Liver (tissue), 8 donors: ENCODE measurements at regions not wholly inside any gene's neighbourhood (a gene's known extent, or its start where the extent isn't known, plus 50 kb on each side); places are given as distances from the start of the nearest gene placed in this dataset.

Source experiments
- DNase-seq: peaks from one replicate; pipeline ENCODE4 v3.0.0-alpha.2; 2017; ENCODE audit warnings: low spot score
- H3K27ac ChIP-seq, 2 donors: one replicate each; pipeline ENCODE4 v1.7.0; 2013; ENCODE audit warnings: inconsistent platforms in 2 of 2, low read length in 2 of 2, control low read depth in 1 of 2, low read depth in 1 of 2, mild to moderate bottlenecking in 1 of 2
- H3K27me3 ChIP-seq, 4 donors: one replicate each; pipeline versions ENCODE4 v1.6.1 to v1.7.0; 2013; ENCODE audit warnings: low read length in 3 of 4, inconsistent platforms in 1 of 4, mild to moderate bottlenecking in 1 of 4, moderate library complexity in 1 of 4; ENCODE audit not compliant: control insufficient read depth in 4 of 4, insufficient read depth in 4 of 4
- H3K36me3 ChIP-seq, 4 donors: one replicate each; pipeline versions ENCODE4 v1.6.1 to v1.7.0; 2013; ENCODE audit warnings: low read length in 3 of 4, mild to moderate bottlenecking in 3 of 4, low read depth in 1 of 4, moderate library complexity in 1 of 4; ENCODE audit not compliant: control insufficient read depth in 4 of 4, insufficient read depth in 3 of 4
- H3K4me1 ChIP-seq, 4 donors: one replicate each; pipeline versions ENCODE4 v1.6.1 to v1.7.0; 2013; ENCODE audit warnings: low read length in 3 of 4, mild to moderate bottlenecking in 3 of 4, moderate library complexity in 1 of 4; ENCODE audit not compliant: control insufficient read depth in 4 of 4, insufficient read depth in 4 of 4
- H3K4me3 ChIP-seq, 3 donors: one replicate each; pipeline versions ENCODE4 v1.6.1 to v1.7.0; 2013; ENCODE audit warnings: low read length in 3 of 3, control low read depth in 1 of 3, low read depth in 1 of 3, mild to moderate bottlenecking in 1 of 3
- H3K9ac ChIP-seq, 2 donors: one replicate each; pipeline ENCODE4 v1.7.0; 2013; ENCODE audit warnings: low read length in 2 of 2, mild to moderate bottlenecking in 2 of 2, moderate library complexity in 2 of 2, control low read depth in 1 of 2, low read depth in 1 of 2
- H3K9me3 ChIP-seq, 4 donors: one replicate each; pipeline versions ENCODE4 v1.6.1 to v1.7.0; 2013; ENCODE audit warnings: low read length in 3 of 4; ENCODE audit not compliant: control insufficient read depth in 4 of 4
- EGR1 ChIP-seq, 2 donors: IDR thresholded peaks; 2 replicates each; pipeline ENCODE4 v1.6.1; 2016 to 2018; ENCODE audit warnings: antibody characterized with exemption in 2 of 2, low read depth in 2 of 2
- FOXA1 ChIP-seq: IDR thresholded peaks from 2 replicates; pipeline ENCODE4 v1.6.1; 2016; ENCODE audit warnings: antibody characterized with exemption
- FOXA2 ChIP-seq: IDR thresholded peaks from 2 replicates; pipeline ENCODE4 v1.6.1; 2016; ENCODE audit warnings: antibody characterized with exemption
- GABPA ChIP-seq, 2 donors: IDR thresholded peaks in 1 of 2; conservative IDR thresholded peaks in 1 of 2; 2 replicates each; pipeline ENCODE4 v1.6.1; 2016; ENCODE audit warnings: antibody characterized with exemption in 2 of 2, mild to moderate bottlenecking in 1 of 2, moderate library complexity in 1 of 2
- HNF4A ChIP-seq, 2 donors: conservative IDR thresholded peaks; 2 replicates each; pipeline ENCODE4 v1.6.1; 2016; ENCODE audit warnings: antibody characterized with exemption in 2 of 2, mild to moderate bottlenecking in 2 of 2
- HNF4G ChIP-seq: IDR thresholded peaks from 2 replicates; pipeline ENCODE4 v1.6.1; 2016; ENCODE audit warnings: antibody characterized with exemption
- JUND ChIP-seq, 2 donors: IDR thresholded peaks; 2 replicates each; pipeline ENCODE4 v1.6.1; 2016; ENCODE audit warnings: antibody characterized with exemption in 2 of 2
- NR2F2 ChIP-seq: IDR thresholded peaks from 2 replicates; pipeline ENCODE4 v1.6.1; 2016; ENCODE audit warnings: antibody characterized with exemption
- RAD21 ChIP-seq, 2 donors: IDR thresholded peaks; 2 replicates each; pipeline ENCODE4 v1.6.1; 2016; ENCODE audit warnings: antibody characterized with exemption in 2 of 2, mild to moderate bottlenecking in 2 of 2
- SP1 ChIP-seq: IDR thresholded peaks from 2 replicates; pipeline ENCODE4 v1.6.1; 2018; ENCODE audit warnings: antibody characterized with exemption, mild to moderate bottlenecking
- TAF1 ChIP-seq: conservative IDR thresholded peaks from 2 replicates; pipeline ENCODE4 v1.6.1; 2016; ENCODE audit warnings: antibody characterized with exemption, mild to moderate bottlenecking
- YY1 ChIP-seq: IDR thresholded peaks from 2 replicates; pipeline ENCODE4 v1.6.1; 2016; ENCODE audit warnings: antibody characterized with exemption, mild to moderate bottlenecking
- WGBS: extraction: QIAGEN DNeasy Blood & Tissue Kit; methylation state at CpG from one replicate; pipeline ENCODE4 v1.1.7; 2013; 5-methylcytosine and 5-hydroxymethylcytosine counted together
- TF ChIP-seq, protein P1 (sequence below): IDR thresholded peaks from 2 replicates; pipeline ENCODE4 v1.6.1; 2016; ENCODE audit warnings: antibody characterized with exemption
- TF ChIP-seq, protein P2 (sequence below): IDR thresholded peaks from 2 replicates; pipeline ENCODE4 v1.6.1; 2016; ENCODE audit warnings: antibody characterized with exemption
- TF ChIP-seq, protein P3 (sequence below): IDR thresholded peaks from 2 replicates; pipeline ENCODE4 v1.6.1; 2016; ENCODE audit warnings: antibody characterized with exemption, mild to moderate bottlenecking
- TF ChIP-seq, protein P4 (sequence below): fragments of 150-350 bp; IDR thresholded peaks from 2 replicates; pipeline ENCODE4 v1.5.1; 2017; ENCODE audit warnings: improper control_type of control experiment, low read depth, low read length; ENCODE audit not compliant: missing input control
- donor health status: healthy.
- donor health status: healthy.
- donor health status: healthy.
- donor health status: healthy.
- donor health status: healthy.

- WGBS = 81% methylated on average over 2 of the region's 2 CpGs
- H3K27ac ChIP-seq = no peak overlapping the region
- no peak overlapping the region for H3K4me3 ChIP-seq
- TF ChIP-seq GABPA (IDR thresholded peaks at IDR 0.05 in 1 of 2, conservative IDR thresholded peaks at IDR 0.05 in 1 of 2) (no peak), YY1 (no peak), HNF4G (no peak), JUND (IDR thresholded peaks at IDR 0.05) (no peak), HNF4A (conservative IDR thresholded peaks at IDR 0.05) (no peak), NR2F2 (no peak), TAF1 (no peak), RAD21 (IDR thresholded peaks at IDR 0.05) (no peak)
- TF ChIP-seq, protein P1, sequence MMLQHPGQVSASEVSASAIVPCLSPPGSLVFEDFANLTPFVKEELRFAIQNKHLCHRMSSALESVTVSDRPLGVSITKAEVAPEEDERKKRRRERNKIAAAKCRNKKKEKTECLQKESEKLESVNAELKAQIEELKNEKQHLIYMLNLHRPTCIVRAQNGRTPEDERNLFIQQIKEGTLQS = no peak
- TF ChIP-seq, protein P2, sequence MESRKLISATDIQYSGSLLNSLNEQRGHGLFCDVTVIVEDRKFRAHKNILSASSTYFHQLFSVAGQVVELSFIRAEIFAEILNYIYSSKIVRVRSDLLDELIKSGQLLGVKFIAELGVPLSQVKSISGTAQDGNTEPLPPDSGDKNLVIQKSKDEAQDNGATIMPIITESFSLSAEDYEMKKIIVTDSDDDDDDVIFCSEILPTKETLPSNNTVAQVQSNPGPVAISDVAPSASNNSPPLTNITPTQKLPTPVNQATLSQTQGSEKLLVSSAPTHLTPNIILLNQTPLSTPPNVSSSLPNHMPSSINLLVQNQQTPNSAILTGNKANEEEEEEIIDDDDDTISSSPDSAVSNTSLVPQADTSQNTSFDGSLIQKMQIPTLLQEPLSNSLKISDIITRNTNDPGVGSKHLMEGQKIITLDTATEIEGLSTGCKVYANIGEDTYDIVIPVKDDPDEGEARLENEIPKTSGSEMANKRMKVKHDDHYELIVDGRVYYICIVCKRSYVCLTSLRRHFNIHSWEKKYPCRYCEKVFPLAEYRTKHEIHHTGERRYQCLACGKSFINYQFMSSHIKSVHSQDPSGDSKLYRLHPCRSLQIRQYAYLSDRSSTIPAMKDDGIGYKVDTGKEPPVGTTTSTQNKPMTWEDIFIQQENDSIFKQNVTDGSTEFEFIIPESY = no peak
- TF ChIP-seq, protein P3, sequence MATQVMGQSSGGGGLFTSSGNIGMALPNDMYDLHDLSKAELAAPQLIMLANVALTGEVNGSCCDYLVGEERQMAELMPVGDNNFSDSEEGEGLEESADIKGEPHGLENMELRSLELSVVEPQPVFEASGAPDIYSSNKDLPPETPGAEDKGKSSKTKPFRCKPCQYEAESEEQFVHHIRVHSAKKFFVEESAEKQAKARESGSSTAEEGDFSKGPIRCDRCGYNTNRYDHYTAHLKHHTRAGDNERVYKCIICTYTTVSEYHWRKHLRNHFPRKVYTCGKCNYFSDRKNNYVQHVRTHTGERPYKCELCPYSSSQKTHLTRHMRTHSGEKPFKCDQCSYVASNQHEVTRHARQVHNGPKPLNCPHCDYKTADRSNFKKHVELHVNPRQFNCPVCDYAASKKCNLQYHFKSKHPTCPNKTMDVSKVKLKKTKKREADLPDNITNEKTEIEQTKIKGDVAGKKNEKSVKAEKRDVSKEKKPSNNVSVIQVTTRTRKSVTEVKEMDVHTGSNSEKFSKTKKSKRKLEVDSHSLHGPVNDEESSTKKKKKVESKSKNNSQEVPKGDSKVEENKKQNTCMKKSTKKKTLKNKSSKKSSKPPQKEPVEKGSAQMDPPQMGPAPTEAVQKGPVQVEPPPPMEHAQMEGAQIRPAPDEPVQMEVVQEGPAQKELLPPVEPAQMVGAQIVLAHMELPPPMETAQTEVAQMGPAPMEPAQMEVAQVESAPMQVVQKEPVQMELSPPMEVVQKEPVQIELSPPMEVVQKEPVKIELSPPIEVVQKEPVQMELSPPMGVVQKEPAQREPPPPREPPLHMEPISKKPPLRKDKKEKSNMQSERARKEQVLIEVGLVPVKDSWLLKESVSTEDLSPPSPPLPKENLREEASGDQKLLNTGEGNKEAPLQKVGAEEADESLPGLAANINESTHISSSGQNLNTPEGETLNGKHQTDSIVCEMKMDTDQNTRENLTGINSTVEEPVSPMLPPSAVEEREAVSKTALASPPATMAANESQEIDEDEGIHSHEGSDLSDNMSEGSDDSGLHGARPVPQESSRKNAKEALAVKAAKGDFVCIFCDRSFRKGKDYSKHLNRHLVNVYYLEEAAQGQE = no peak
- H3K27me3 ChIP-seq = no peaks in the 10 kb centered on the region
- no peak for DNase-seq
- H3K4me1 ChIP-seq = no peaks in the 10 kb centered on the region
- no peaks in the 10 kb centered on the region for H3K36me3 ChIP-seq
- no peak overlapping the region for H3K9ac ChIP-seq
- H3K9me3 ChIP-seq = no peaks in the 10 kb centered on the region
Observed at GRCh38 chr5:18652404-18653215, 1018.4 kb downstream of the TAF11L14 start.

DNA sequence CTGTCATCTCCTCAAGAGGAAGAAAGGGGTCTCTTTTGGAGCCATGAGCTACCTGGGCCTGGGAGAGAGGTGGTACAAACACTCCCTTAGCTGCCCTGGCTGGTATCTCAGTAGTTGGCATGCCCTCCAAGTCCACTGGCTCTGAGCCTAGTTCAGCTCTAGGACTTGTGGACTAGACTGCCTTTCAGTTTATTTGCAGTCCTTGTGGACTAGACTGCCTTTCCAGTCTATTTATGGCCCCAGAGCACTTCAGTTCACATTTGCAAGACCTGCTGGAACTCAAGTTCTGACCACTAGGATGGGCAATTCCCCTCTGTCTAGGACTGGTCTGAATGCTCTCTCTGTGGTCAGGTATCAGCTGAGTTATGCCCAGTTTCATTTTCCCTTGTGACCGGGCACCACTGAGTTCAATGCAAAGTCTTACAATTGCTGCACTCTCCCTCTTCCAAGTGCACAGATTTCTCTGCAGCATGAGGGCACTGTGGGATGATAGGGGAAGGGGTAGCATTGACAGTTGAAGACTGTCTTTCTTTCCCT lies 1019.0 kb downstream of the TAF11L14 start:
- H3K36me3 ChIP-seq = no peaks in the 10 kb centered on the region
- H3K4me3 ChIP-seq = no peak overlapping the region
- H3K27ac ChIP-seq = no peak overlapping the region
- H3K9me3 ChIP-seq = no peaks in the 10 kb centered on the region
- 89% methylated on average over 1 of the region's 1 CpG for WGBS
- H3K27me3 ChIP-seq = no peaks in the 10 kb centered on the region
- no peak overlapping the region for H3K9ac ChIP-seq
- H3K4me1 ChIP-seq = no peaks in the 10 kb centered on the region
- TF ChIP-seq EGR1 (IDR thresholded peaks at IDR 0.05; ENCODE audit: low read depth in 2 of 2) (no peak), FOXA2 (no peak), SP1 (no peak), RAD21 (IDR thresholded peaks at IDR 0.05) (no peak), FOXA1 (no peak), HNF4A (conservative IDR thresholded peaks at IDR 0.05) (no peak), JUND (IDR thresholded peaks at IDR 0.05) (no peak), TAF1 (no peak), NR2F2 (no peak), GABPA (IDR thresholded peaks at IDR 0.05 in 1 of 2, conservative IDR thresholded peaks at IDR 0.05 in 1 of 2) (no peak), HNF4G (no peak)
- TF ChIP-seq, protein P1 = no peak
- TF ChIP-seq, protein P4, sequence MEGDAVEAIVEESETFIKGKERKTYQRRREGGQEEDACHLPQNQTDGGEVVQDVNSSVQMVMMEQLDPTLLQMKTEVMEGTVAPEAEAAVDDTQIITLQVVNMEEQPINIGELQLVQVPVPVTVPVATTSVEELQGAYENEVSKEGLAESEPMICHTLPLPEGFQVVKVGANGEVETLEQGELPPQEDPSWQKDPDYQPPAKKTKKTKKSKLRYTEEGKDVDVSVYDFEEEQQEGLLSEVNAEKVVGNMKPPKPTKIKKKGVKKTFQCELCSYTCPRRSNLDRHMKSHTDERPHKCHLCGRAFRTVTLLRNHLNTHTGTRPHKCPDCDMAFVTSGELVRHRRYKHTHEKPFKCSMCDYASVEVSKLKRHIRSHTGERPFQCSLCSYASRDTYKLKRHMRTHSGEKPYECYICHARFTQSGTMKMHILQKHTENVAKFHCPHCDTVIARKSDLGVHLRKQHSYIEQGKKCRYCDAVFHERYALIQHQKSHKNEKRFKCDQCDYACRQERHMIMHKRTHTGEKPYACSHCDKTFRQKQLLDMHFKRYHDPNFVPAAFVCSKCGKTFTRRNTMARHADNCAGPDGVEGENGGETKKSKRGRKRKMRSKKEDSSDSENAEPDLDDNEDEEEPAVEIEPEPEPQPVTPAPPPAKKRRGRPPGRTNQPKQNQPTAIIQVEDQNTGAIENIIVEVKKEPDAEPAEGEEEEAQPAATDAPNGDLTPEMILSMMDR = no peak
- no peak for DNase-seq
